ENCODE measurements at regions not wholly inside any gene's neighbourhood (a gene's known extent, or its start where the extent isn't known, plus 50 kb on each side); places are given as distances from the start of the nearest gene placed in this dataset.
A peak's percentile ranks its signal among the peaks of the same experiment; 100 is the strongest.

GRCh38 chr5:125746917-125747316 is 676.3 kb upstream of the GRAMD2B start:
- DNase-seq (ENCODE audit: low spot score), result no peak

GRCh38 chr5:125750147-125750860 is 672.9 kb upstream of the GRAMD2B start:
- no peak for DNase-seq (ENCODE audit: low spot score)

- no peak for DNase-seq (ENCODE audit: low spot score)
Measured at GRCh38 chr5:125750861-125751186, 672.4 kb upstream of the GRAMD2B start.

GRCh38 chr5:125756456-125756855 is 666.8 kb upstream of the GRAMD2B start:
- no peak for DNase-seq (ENCODE audit: low spot score)

GRCh38 chr5:125766706-125767105 is 656.5 kb upstream of the GRAMD2B start:
- no peak for DNase-seq (ENCODE audit: low spot score)

- no peak for DNase-seq (ENCODE audit: low spot score)
Measured at GRCh38 chr5:125775896-125776295, 647.3 kb upstream of the GRAMD2B start.

GRCh38 chr5:125776656-125777139 is 646.5 kb upstream of the GRAMD2B start:
- DNase-seq (ENCODE audit: low spot score), result no peak

GRCh38 chr5:125778791-125779190 is 644.4 kb upstream of the GRAMD2B start:
- no peak for DNase-seq (ENCODE audit: low spot score)

GRCh38 chr5:125785407-125785806 is 637.8 kb upstream of the GRAMD2B start:
- no peak for DNase-seq (ENCODE audit: low spot score)

GRCh38 chr5:125786021-125786420 is 637.2 kb upstream of the GRAMD2B start:
- DNase-seq (ENCODE audit: low spot score), result no peak

- DNase-seq (ENCODE audit: low spot score), result no peak
Measured at GRCh38 chr5:125793470-125793869, 629.7 kb upstream of the GRAMD2B start.

- DNase-seq (ENCODE audit: low spot score), result no peak
Measured at GRCh38 chr5:125794922-125795321, 628.3 kb upstream of the GRAMD2B start.

GRCh38 chr5:125798307-125798706 is 624.9 kb upstream of the GRAMD2B start:
- DNase-seq (ENCODE audit: low spot score), result peak; percentile 2

- no peak for DNase-seq (ENCODE audit: low spot score)
Measured at GRCh38 chr5:125812651-125813050, 610.6 kb upstream of the GRAMD2B start.

GRCh38 chr5:125813221-125813974 is 609.8 kb upstream of the GRAMD2B start:
- DNase-seq (ENCODE audit: low spot score), result no peak

GRCh38 chr5:125814119-125814518 is 609.1 kb upstream of the GRAMD2B start:
- DNase-seq (ENCODE audit: low spot score), result no peak

- no peak for DNase-seq (ENCODE audit: low spot score)
Measured at GRCh38 chr5:125823572-125823971, 599.6 kb upstream of the GRAMD2B start.

GRCh38 chr5:125826214-125826613 is 597.0 kb upstream of the GRAMD2B start:
- no peak for DNase-seq (ENCODE audit: low spot score)

- no peak for DNase-seq (ENCODE audit: low spot score)
Measured at GRCh38 chr5:125829349-125829748, 593.9 kb upstream of the GRAMD2B start.

GRCh38 chr5:125833398-125833797 is 589.8 kb upstream of the GRAMD2B start:
- DNase-seq (ENCODE audit: low spot score), result no peak

- no peak for DNase-seq (ENCODE audit: low spot score)
Measured at GRCh38 chr5:125834438-125835115, 588.6 kb upstream of the GRAMD2B start.

GRCh38 chr5:125835293-125836172 is 587.7 kb upstream of the GRAMD2B start:
- no peak for DNase-seq (ENCODE audit: low spot score)

Measured in GM03348 (cell line).